ENCODE measurements at regions not wholly inside any gene's neighbourhood (a gene's known extent, or its start where the extent isn't known, plus 50 kb on each side); places are given as distances from the start of the nearest gene placed in this dataset.

DNA sequence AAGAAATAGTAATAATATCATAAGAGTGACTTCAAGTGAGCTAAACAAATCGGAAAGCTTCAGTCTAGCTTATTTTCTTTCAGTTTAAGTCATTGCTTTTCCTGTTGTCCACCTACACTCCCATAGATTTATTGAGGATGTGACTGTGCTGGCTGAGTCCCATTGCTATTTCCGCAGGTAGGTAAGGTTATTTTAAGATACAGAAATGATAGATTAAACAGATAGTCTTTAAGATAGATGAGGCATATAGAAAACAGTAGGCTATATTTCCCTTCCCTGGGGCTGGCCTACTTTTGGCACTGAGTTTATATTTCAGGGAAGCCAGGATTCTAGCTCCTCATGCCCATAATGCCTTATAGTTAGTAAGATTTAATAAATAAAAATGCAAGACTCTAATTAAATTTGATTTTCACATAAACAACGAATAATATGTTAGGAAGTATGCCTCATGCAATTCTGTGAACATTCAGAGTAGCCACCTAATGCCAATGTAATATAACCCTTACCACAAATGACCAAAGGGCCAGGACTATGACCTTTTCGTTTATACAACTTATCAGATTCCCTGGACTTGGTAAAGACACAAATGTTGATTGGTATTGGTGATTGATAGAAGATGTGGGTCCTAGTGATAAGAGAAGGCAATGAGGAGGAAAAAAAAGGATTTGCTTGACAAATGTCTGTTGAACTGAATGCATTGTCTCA, 1079.3 kb downstream of the EPHA7 start:
- no peak overlapping the region for H3K27ac ChIP-seq (replicated peaks)
- no peaks in the 10 kb centered on the region for H3K27me3 ChIP-seq (ENCODE audit: insufficient read depth, poor library complexity, severe bottlenecking)
- TF ChIP-seq, protein P1, sequence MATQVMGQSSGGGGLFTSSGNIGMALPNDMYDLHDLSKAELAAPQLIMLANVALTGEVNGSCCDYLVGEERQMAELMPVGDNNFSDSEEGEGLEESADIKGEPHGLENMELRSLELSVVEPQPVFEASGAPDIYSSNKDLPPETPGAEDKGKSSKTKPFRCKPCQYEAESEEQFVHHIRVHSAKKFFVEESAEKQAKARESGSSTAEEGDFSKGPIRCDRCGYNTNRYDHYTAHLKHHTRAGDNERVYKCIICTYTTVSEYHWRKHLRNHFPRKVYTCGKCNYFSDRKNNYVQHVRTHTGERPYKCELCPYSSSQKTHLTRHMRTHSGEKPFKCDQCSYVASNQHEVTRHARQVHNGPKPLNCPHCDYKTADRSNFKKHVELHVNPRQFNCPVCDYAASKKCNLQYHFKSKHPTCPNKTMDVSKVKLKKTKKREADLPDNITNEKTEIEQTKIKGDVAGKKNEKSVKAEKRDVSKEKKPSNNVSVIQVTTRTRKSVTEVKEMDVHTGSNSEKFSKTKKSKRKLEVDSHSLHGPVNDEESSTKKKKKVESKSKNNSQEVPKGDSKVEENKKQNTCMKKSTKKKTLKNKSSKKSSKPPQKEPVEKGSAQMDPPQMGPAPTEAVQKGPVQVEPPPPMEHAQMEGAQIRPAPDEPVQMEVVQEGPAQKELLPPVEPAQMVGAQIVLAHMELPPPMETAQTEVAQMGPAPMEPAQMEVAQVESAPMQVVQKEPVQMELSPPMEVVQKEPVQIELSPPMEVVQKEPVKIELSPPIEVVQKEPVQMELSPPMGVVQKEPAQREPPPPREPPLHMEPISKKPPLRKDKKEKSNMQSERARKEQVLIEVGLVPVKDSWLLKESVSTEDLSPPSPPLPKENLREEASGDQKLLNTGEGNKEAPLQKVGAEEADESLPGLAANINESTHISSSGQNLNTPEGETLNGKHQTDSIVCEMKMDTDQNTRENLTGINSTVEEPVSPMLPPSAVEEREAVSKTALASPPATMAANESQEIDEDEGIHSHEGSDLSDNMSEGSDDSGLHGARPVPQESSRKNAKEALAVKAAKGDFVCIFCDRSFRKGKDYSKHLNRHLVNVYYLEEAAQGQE (IDR thresholded peaks at IDR 0.05; ENCODE audit: insufficient replicate concordance, low read depth), result no peak
- TF ChIP-seq SPI1 (IDR thresholded peaks at IDR 0.05; ENCODE audit: borderline replicate concordance, low read depth) (no peak), GABPA (IDR thresholded peaks at IDR 0.05; ENCODE audit: low read depth) (no peak), POLR2AphosphoS5 (IDR thresholded peaks at IDR 0.05; ENCODE audit: low read depth) (no peak)
- TF ChIP-seq, protein P2, sequence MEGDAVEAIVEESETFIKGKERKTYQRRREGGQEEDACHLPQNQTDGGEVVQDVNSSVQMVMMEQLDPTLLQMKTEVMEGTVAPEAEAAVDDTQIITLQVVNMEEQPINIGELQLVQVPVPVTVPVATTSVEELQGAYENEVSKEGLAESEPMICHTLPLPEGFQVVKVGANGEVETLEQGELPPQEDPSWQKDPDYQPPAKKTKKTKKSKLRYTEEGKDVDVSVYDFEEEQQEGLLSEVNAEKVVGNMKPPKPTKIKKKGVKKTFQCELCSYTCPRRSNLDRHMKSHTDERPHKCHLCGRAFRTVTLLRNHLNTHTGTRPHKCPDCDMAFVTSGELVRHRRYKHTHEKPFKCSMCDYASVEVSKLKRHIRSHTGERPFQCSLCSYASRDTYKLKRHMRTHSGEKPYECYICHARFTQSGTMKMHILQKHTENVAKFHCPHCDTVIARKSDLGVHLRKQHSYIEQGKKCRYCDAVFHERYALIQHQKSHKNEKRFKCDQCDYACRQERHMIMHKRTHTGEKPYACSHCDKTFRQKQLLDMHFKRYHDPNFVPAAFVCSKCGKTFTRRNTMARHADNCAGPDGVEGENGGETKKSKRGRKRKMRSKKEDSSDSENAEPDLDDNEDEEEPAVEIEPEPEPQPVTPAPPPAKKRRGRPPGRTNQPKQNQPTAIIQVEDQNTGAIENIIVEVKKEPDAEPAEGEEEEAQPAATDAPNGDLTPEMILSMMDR (IDR thresholded peaks at IDR 0.05; ENCODE audit: insufficient read depth, low read length), result no peak
- DNase-seq (ENCODE audit: low read depth in 1 of 2, low spot score in 1 of 2), result no peak
- H3K4me3 ChIP-seq (replicated peaks; ENCODE audit: insufficient read depth, low read length), result no peak overlapping the region

DNA sequence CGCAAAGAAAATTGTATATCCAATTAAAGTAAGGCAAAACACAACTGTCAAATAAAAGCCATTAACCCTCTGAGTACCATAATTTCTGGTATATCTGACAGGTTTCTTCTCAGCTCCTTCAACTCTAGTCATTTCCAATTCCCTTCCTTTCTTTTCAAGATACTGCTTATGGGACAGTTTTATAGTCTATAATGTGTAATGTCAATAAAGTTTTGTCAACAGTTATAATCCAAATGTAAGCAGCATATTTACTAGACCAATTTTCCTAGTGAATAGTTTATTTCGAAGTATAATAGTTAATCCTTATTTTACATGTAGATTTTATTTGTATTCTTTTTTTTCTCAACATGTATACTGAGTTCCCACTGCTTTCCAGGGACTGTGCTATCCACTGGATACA, 1081.8 kb downstream of the EPHA7 start:
- DNase-seq (ENCODE audit: low read depth in 1 of 2, low spot score in 1 of 2), result no peak
- no peak overlapping the region for H3K4me3 ChIP-seq (replicated peaks; ENCODE audit: insufficient read depth, low read length)
- H3K27me3 ChIP-seq (ENCODE audit: insufficient read depth, poor library complexity, severe bottlenecking), result no peaks in the 10 kb centered on the region
- H3K27ac ChIP-seq (replicated peaks), result no peak overlapping the region
- TF ChIP-seq SPI1 (IDR thresholded peaks at IDR 0.05; ENCODE audit: borderline replicate concordance, low read depth) (no peak), POLR2AphosphoS5 (IDR thresholded peaks at IDR 0.05; ENCODE audit: low read depth) (no peak), GABPA (IDR thresholded peaks at IDR 0.05; ENCODE audit: low read depth) (no peak)
- TF ChIP-seq, protein P2 (IDR thresholded peaks at IDR 0.05; ENCODE audit: insufficient read depth, low read length), result no peak
- TF ChIP-seq, protein P1 (IDR thresholded peaks at IDR 0.05; ENCODE audit: insufficient replicate concordance, low read depth), result no peak

DNA sequence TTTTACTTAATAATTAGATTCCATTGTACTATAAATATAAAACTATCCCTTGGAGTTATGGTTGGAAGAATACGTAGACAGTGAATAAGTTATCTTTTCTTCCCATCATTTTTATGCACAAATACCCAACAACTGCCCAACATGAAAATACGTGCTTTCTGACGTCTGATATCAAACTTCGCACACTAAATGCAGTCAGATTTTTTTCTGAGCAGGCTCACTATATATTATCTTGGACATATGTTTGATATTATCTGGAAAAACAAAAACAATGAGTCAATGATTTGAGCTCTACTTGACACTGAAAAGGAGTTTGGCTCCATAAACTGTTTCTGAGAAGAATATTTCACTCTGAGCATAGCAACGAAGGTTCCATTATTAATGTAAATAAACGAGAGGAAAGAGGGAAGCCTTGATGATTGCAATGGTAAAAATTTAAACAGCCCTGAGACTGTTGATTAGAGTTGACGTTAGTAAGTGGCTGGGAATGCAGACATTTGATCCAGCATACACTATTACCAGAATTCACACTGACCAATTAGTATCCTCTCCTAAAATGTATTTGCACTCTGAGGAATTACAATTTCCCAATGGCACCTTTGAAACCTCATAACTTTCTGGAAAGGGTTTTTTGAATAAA, 1090.0 kb downstream of the EPHA7 start:
- no peak for TF ChIP-seq POLR2AphosphoS5 (IDR thresholded peaks at IDR 0.05; ENCODE audit: low read depth)
- Histone ChIP-seq H3K27me3 (ENCODE audit: insufficient read depth, poor library complexity, severe bottlenecking) (no peaks in the 10 kb centered on the region), H3K4me3 (replicated peaks; ENCODE audit: insufficient read depth, low read length) (no peak overlapping the region), H3K27ac (replicated peaks) (no peak overlapping the region)
- no peak for DNase-seq (ENCODE audit: low read depth in 1 of 2, low spot score in 1 of 2)

DNA sequence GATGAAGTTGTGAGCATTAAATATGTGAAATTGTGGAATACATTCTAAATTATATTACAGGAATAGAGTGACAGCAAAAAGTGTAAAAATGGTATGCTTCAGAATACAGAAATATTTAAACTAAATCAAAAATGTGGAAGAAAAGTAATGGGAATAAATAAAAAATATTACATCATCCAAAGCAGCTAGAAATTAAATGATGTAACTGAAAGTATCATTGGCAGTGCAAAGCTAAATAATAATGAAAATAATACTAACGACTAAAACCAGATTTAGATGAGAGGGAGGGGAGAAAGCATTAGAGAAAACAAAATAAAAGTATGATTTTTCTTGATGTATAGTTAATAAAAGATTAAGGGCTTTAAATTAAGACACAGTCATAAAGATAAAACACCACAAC, 1104.0 kb downstream of the EPHA7 start:
- H3K27me3 ChIP-seq (ENCODE audit: insufficient read depth, poor library complexity, severe bottlenecking), result no peaks in the 10 kb centered on the region
- DNase-seq (ENCODE audit: low read depth in 1 of 2, low spot score in 1 of 2), result no peak
- TF ChIP-seq SPI1 (IDR thresholded peaks at IDR 0.05; ENCODE audit: borderline replicate concordance, low read depth) (no peak), POLR2AphosphoS5 (IDR thresholded peaks at IDR 0.05; ENCODE audit: low read depth) (no peak), GABPA (IDR thresholded peaks at IDR 0.05; ENCODE audit: low read depth) (no peak)
- TF ChIP-seq, protein P2 (IDR thresholded peaks at IDR 0.05; ENCODE audit: insufficient read depth, low read length), result no peak
- TF ChIP-seq, protein P1 (IDR thresholded peaks at IDR 0.05; ENCODE audit: insufficient replicate concordance, low read depth), result no peak
- H3K27ac ChIP-seq (replicated peaks), result no peak overlapping the region
- H3K4me3 ChIP-seq (replicated peaks; ENCODE audit: insufficient read depth, low read length), result no peak overlapping the region
